ENCODE measurements at regions not wholly inside any gene's neighbourhood (a gene's known extent, or its start where the extent isn't known, plus 50 kb on each side); places are given as distances from the start of the nearest gene placed in this dataset.
A peak's percentile ranks its signal among the peaks of the same experiment; 100 is the strongest.

DNA sequence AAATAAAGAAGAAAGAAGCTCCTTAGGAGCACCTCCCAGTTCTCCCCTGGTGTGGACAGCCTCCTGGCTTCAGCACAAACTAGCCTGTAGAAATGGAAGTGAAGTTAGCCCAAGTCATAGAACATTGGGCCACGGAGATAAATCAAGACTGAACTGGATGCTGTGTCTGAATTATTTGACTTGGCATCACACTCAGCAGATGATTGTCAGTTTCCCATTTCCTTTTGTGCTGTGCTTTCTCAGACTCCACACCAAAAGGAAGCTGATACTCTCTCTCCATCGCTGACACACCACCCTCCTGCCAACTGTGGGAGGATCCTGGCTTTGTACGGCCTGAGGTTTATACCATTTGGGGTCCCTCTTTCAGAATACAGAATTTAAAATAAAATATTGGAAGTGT lies 209.8 kb downstream of the TFAP2A start:
- no peak overlapping the region for H3K9ac ChIP-seq (ENCODE audit: low read length)
- no peak overlapping the region for H4K12ac ChIP-seq (ENCODE audit: low read depth, low read length)
- no peak overlapping the region for H4K91ac ChIP-seq (ENCODE audit: low read depth, low read length)
- no peak overlapping the region for H3K18ac ChIP-seq (ENCODE audit: low read length)
- no peak overlapping the region for H3K14ac ChIP-seq (ENCODE audit: low read length)
- no peak overlapping the region for H4K8ac ChIP-seq (ENCODE audit: low read depth, low read length)
- no CpG with 5 or more reads among the region's 3 CpGs for WGBS (ENCODE audit: extremely low coverage, insufficient coverage, insufficient read length)
- no peaks in the 10 kb centered on the region for H3K36me3 ChIP-seq (ENCODE audit: control insufficient read depth in 1 of 2, insufficient read depth in 2 of 2, low read length in 2 of 2)
- no peak overlapping the region for H3K4me2 ChIP-seq (ENCODE audit: low read length)
- H2AFZ ChIP-seq (ENCODE audit: insufficient read depth, low read length, poor library complexity), result no peak overlapping the region
- no peaks in the 10 kb centered on the region for H3K79me1 ChIP-seq (ENCODE audit: low read length)
- no peaks in the 10 kb centered on the region for H3K27me3 ChIP-seq (ENCODE audit: insufficient read depth, low read length)
- H3K79me2 ChIP-seq (ENCODE audit: control insufficient read depth, insufficient read depth, low read length, poor library complexity), result no peaks in the 10 kb centered on the region
- H3K4me1 ChIP-seq (ENCODE audit: control insufficient read depth in 1 of 2, insufficient read depth in 2 of 2, low read length in 2 of 2), result peaks cover 2 to 3% of the 10 kb centered on the region in 2 experiments
- no peak overlapping the region for H3K4ac ChIP-seq (ENCODE audit: low read depth, low read length)
- DNase-seq, result no peak
- no peak overlapping the region for H3K4me3 ChIP-seq (ENCODE audit: low read depth, low read length)
- no peaks in the 10 kb centered on the region for H3K9me3 ChIP-seq (ENCODE audit: insufficient read depth, low read depth, low read length)
- no peak overlapping the region for H3K23ac ChIP-seq (ENCODE audit: low read length)
- H2BK5ac ChIP-seq (ENCODE audit: low read depth, low read length, poor library complexity), result no peak overlapping the region
- no peak overlapping the region for H2AK5ac ChIP-seq (ENCODE audit: low read length)
- no peak overlapping the region for H2BK120ac ChIP-seq (ENCODE audit: insufficient read depth, low read length, poor library complexity)
- no peak overlapping the region for H3K27ac ChIP-seq (ENCODE audit: low read depth, low read length)
- H2BK12ac ChIP-seq (ENCODE audit: low read length), result no peak overlapping the region

GRCh38 chr6:10203651-10204050 lies 211.2 kb downstream of the TFAP2A start:
- H4K12ac ChIP-seq (ENCODE audit: low read depth, low read length), result no peak overlapping the region
- no peak overlapping the region for H2BK120ac ChIP-seq (ENCODE audit: insufficient read depth, low read length, poor library complexity)
- H2BK5ac ChIP-seq (ENCODE audit: low read depth, low read length, poor library complexity), result no peak overlapping the region
- H3K36me3 ChIP-seq (ENCODE audit: control insufficient read depth in 1 of 2, insufficient read depth in 2 of 2, low read length in 2 of 2), result no peaks in the 10 kb centered on the region
- no peak overlapping the region for H2BK12ac ChIP-seq (ENCODE audit: low read length)
- H3K14ac ChIP-seq (ENCODE audit: low read length), result no peak overlapping the region
- H2AFZ ChIP-seq (ENCODE audit: insufficient read depth, low read length, poor library complexity), result no peak overlapping the region
- H3K4ac ChIP-seq (ENCODE audit: low read depth, low read length), result no peak overlapping the region
- H3K18ac ChIP-seq (ENCODE audit: low read length), result no peak overlapping the region
- WGBS (ENCODE audit: extremely low coverage, insufficient coverage, insufficient read length), result no CpG with 5 or more reads among the region's 1 CpG
- no peak overlapping the region for H4K8ac ChIP-seq (ENCODE audit: low read depth, low read length)
- H4K91ac ChIP-seq (ENCODE audit: low read depth, low read length), result no peak overlapping the region
- no peak overlapping the region for H3K4me2 ChIP-seq (ENCODE audit: low read length)
- no peak for DNase-seq
- no peaks in the 10 kb centered on the region for H3K27me3 ChIP-seq (ENCODE audit: insufficient read depth, low read length)
- no peak overlapping the region for H3K27ac ChIP-seq (ENCODE audit: low read depth, low read length)
- H3K9ac ChIP-seq (ENCODE audit: low read length), result no peak overlapping the region
- no peaks in the 10 kb centered on the region for H3K79me2 ChIP-seq (ENCODE audit: control insufficient read depth, insufficient read depth, low read length, poor library complexity)
- no peak overlapping the region for H3K4me3 ChIP-seq (ENCODE audit: low read depth, low read length)
- H3K23ac ChIP-seq (ENCODE audit: low read length), result no peak overlapping the region
- H3K79me1 ChIP-seq (ENCODE audit: low read length), result no peaks in the 10 kb centered on the region
- peaks cover 2 to 3% of the 10 kb centered on the region in 2 experiments for H3K4me1 ChIP-seq (ENCODE audit: control insufficient read depth in 1 of 2, insufficient read depth in 2 of 2, low read length in 2 of 2)
- H3K9me3 ChIP-seq (ENCODE audit: insufficient read depth, low read depth, low read length), result no peaks in the 10 kb centered on the region
- no peak overlapping the region for H2AK5ac ChIP-seq (ENCODE audit: low read length)

GRCh38 chr6:10202581-10202980 lies 212.3 kb downstream of the TFAP2A start:
- peak; percentile 10 to 43 for DNase-seq
- no peak overlapping the region for H3K27ac ChIP-seq (ENCODE audit: low read depth, low read length)
- H2AK5ac ChIP-seq (ENCODE audit: low read length), result no peak overlapping the region
- H3K79me2 ChIP-seq (ENCODE audit: control insufficient read depth, insufficient read depth, low read length, poor library complexity), result no peaks in the 10 kb centered on the region
- H2BK120ac ChIP-seq (ENCODE audit: insufficient read depth, low read length, poor library complexity), result no peak overlapping the region
- no peaks in the 10 kb centered on the region for H3K9me3 ChIP-seq (ENCODE audit: insufficient read depth, low read depth, low read length)
- no peak overlapping the region for H3K4me2 ChIP-seq (ENCODE audit: low read length)
- H3K36me3 ChIP-seq (ENCODE audit: control insufficient read depth in 1 of 2, insufficient read depth in 2 of 2, low read length in 2 of 2), result no peaks in the 10 kb centered on the region
- H3K79me1 ChIP-seq (ENCODE audit: low read length), result no peaks in the 10 kb centered on the region
- H4K91ac ChIP-seq (ENCODE audit: low read depth, low read length), result no peak overlapping the region
- H3K23ac ChIP-seq (ENCODE audit: low read length), result no peak overlapping the region
- H3K18ac ChIP-seq (ENCODE audit: low read length), result no peak overlapping the region
- no peaks in the 10 kb centered on the region for H3K27me3 ChIP-seq (ENCODE audit: insufficient read depth, low read length)
- no peak overlapping the region for H4K12ac ChIP-seq (ENCODE audit: low read depth, low read length)
- H4K8ac ChIP-seq (ENCODE audit: low read depth, low read length), result no peak overlapping the region
- WGBS (ENCODE audit: extremely low coverage, insufficient coverage, insufficient read length), result no CpG with 5 or more reads among the region's 3 CpGs
- H3K14ac ChIP-seq (ENCODE audit: low read length), result no peak overlapping the region
- H2BK5ac ChIP-seq (ENCODE audit: low read depth, low read length, poor library complexity), result no peak overlapping the region
- no peak overlapping the region for H3K9ac ChIP-seq (ENCODE audit: low read length)
- H2AFZ ChIP-seq (ENCODE audit: insufficient read depth, low read length, poor library complexity), result no peak overlapping the region
- peaks cover 2 to 3% of the 10 kb centered on the region in 2 experiments for H3K4me1 ChIP-seq (ENCODE audit: control insufficient read depth in 1 of 2, insufficient read depth in 2 of 2, low read length in 2 of 2)
- H3K4me3 ChIP-seq (ENCODE audit: low read depth, low read length), result no peak overlapping the region
- H3K4ac ChIP-seq (ENCODE audit: low read depth, low read length), result no peak overlapping the region
- H2BK12ac ChIP-seq (ENCODE audit: low read length), result no peak overlapping the region

GRCh38 chr6:10201606-10202510 lies 213.0 kb downstream of the TFAP2A start:
- Histone ChIP-seq H3K4me3 (ENCODE audit: low read depth, low read length) (no peak overlapping the region), H3K27me3 (ENCODE audit: insufficient read depth, low read length) (no peaks in the 10 kb centered on the region), H3K79me2 (ENCODE audit: control insufficient read depth, insufficient read depth, low read length, poor library complexity) (no peaks in the 10 kb centered on the region), H2BK120ac (ENCODE audit: insufficient read depth, low read length, poor library complexity) (no peak overlapping the region), H3K4me1 (ENCODE audit: control insufficient read depth in 1 of 2, insufficient read depth in 2 of 2, low read length in 2 of 2) (peaks cover 2 to 3% of the 10 kb centered on the region in 2 experiments), H3K4ac (ENCODE audit: low read depth, low read length) (no peak overlapping the region), H3K14ac (ENCODE audit: low read length) (no peak overlapping the region), H3K9ac (ENCODE audit: low read length) (no peak overlapping the region), H4K12ac (ENCODE audit: low read depth, low read length) (no peak overlapping the region), H3K79me1 (ENCODE audit: low read length) (no peaks in the 10 kb centered on the region), H4K91ac (ENCODE audit: low read depth, low read length) (no peak overlapping the region), H2BK5ac (ENCODE audit: low read depth, low read length, poor library complexity) (no peak overlapping the region), H2AFZ (ENCODE audit: insufficient read depth, low read length, poor library complexity) (no peak overlapping the region), H2BK12ac (ENCODE audit: low read length) (no peak overlapping the region), H3K18ac (ENCODE audit: low read length) (no peak overlapping the region), H4K8ac (ENCODE audit: low read depth, low read length) (no peak overlapping the region), H3K4me2 (ENCODE audit: low read length) (no peak overlapping the region), H3K27ac (ENCODE audit: low read depth, low read length) (no peak overlapping the region), H2AK5ac (ENCODE audit: low read length) (no peak overlapping the region), H3K23ac (ENCODE audit: low read length) (no peak overlapping the region), H3K36me3 (ENCODE audit: control insufficient read depth in 1 of 2, insufficient read depth in 2 of 2, low read length in 2 of 2) (no peaks in the 10 kb centered on the region), H3K9me3 (ENCODE audit: insufficient read depth, low read depth, low read length) (no peaks in the 10 kb centered on the region)
- peak; percentile 91 to 97 for DNase-seq
- no CpG with 5 or more reads among the region's 8 CpGs for WGBS (ENCODE audit: extremely low coverage, insufficient coverage, insufficient read length)
